ENCODE measurements at regions not wholly inside any gene's neighbourhood (a gene's known extent, or its start where the extent isn't known, plus 50 kb on each side); places are given as distances from the start of the nearest gene placed in this dataset.

GRCh38 chr6:967701-968100 lies 274.8 kb upstream of the EXOC2 start:
- TF ChIP-seq SIN3A (IDR thresholded peaks at IDR 0.05; ENCODE audit: low read depth) (no peak), YY1 (IDR thresholded peaks at IDR 0.05; ENCODE audit: extremely low read depth, insufficient replicate concordance, low read depth, low read length) (no peak), ZBTB33 (IDR thresholded peaks at IDR 0.05; ENCODE audit: extremely low read depth, insufficient replicate concordance, low read length) (no peak), ATF3 (IDR thresholded peaks at IDR 0.05) (no peak)
- no peak overlapping the region for H3K4me3 ChIP-seq (replicated peaks in 1 of 2; ENCODE audit: low read depth in 1 of 2, low read length in 2 of 2)
- DNase-seq (ENCODE audit: low read depth, low spot score) (no peak), ATAC-seq (no peak)
- H3K4me2 ChIP-seq (ENCODE audit: low read length), result no peak overlapping the region
- BruUV-seq (replicated peaks), result no TSS peak
- CTCF ChIA-PET, result no interaction called here
- intact Hi-C loops (cut with micrococcal nuclease), result no loop called here
- no peak overlapping the region for H3K27ac ChIP-seq (ENCODE audit: low read depth, low read length)
- no peaks in the 10 kb centered on the region for H3K79me2 ChIP-seq (ENCODE audit: insufficient read depth, low read length)
- H3K4me1 ChIP-seq (ENCODE audit: control insufficient read depth in 1 of 2, insufficient read depth in 2 of 2, low read length in 2 of 2), result no peaks in the 10 kb centered on the region
- POLR2A ChIA-PET, result no interaction called here
- RAD21 ChIA-PET (ENCODE audit: low non-redundant PET in 1 of 2, low total read pairs in 2 of 2, uncharacterized antibody in 2 of 2, unreplicated experiment in 2 of 2), result no interaction called here
- H3K9ac ChIP-seq (ENCODE audit: low read length), result no peak overlapping the region
- H3K9me2 ChIP-seq (ENCODE audit: insufficient read depth), result no peaks in the 10 kb centered on the region
- H4K20me1 ChIP-seq (ENCODE audit: insufficient read depth), result no peaks in the 10 kb centered on the region
- peaks cover 8% of the 10 kb centered on the region; the same call in 1 of the 2 replicates for H3K27me3 ChIP-seq (ENCODE audit: insufficient read depth, low read length)
- no peak overlapping the region for H2AFZ ChIP-seq (ENCODE audit: low read depth, low read length, poor library complexity, severe bottlenecking)
- H3K9me3 ChIP-seq (ENCODE audit: control insufficient read depth in 1 of 2, insufficient read depth in 1 of 2, low read depth in 1 of 2, low read length in 2 of 2), result no peaks in the 10 kb centered on the region
- no peaks in the 10 kb centered on the region for H3K36me3 ChIP-seq (ENCODE audit: control insufficient read depth in 1 of 2, insufficient read depth in 2 of 2, low read length in 2 of 2)

- Histone ChIP-seq H3K9me2 (ENCODE audit: insufficient read depth) (no peaks in the 10 kb centered on the region), H2AFZ (ENCODE audit: low read depth, low read length, poor library complexity, severe bottlenecking) (no peak overlapping the region), H3K79me2 (ENCODE audit: insufficient read depth, low read length) (no peaks in the 10 kb centered on the region), H3K36me3 (ENCODE audit: control insufficient read depth in 1 of 2, insufficient read depth in 2 of 2, low read length in 2 of 2) (no peaks in the 10 kb centered on the region), H3K4me3 (replicated peaks in 1 of 2; ENCODE audit: low read depth in 1 of 2, low read length in 2 of 2) (no peak overlapping the region), H3K27ac (ENCODE audit: low read depth, low read length) (no peak overlapping the region), H3K9ac (ENCODE audit: low read length) (no peak overlapping the region), H4K20me1 (ENCODE audit: insufficient read depth) (no peaks in the 10 kb centered on the region), H3K9me3 (ENCODE audit: control insufficient read depth in 1 of 2, insufficient read depth in 1 of 2, low read depth in 1 of 2, low read length in 2 of 2) (no peaks in the 10 kb centered on the region), H3K27me3 (ENCODE audit: insufficient read depth, low read length) (peaks cover 8% of the 10 kb centered on the region; the same call in 1 of the 2 replicates), H3K4me2 (ENCODE audit: low read length) (no peak overlapping the region), H3K4me1 (ENCODE audit: control insufficient read depth in 1 of 2, insufficient read depth in 2 of 2, low read length in 2 of 2) (no peaks in the 10 kb centered on the region)
- BruUV-seq (replicated peaks), result no TSS peak
- DNase-seq (ENCODE audit: low read depth, low spot score) (no peak), ATAC-seq (no peak)
- RAD21 ChIA-PET (ENCODE audit: low non-redundant PET in 1 of 2, low total read pairs in 2 of 2, uncharacterized antibody in 2 of 2, unreplicated experiment in 2 of 2), result no interaction called here
- no peak for TF ChIP-seq YY1 (IDR thresholded peaks at IDR 0.05; ENCODE audit: extremely low read depth, insufficient replicate concordance, low read depth, low read length)
- no peak for TF ChIP-seq CBX3 (IDR thresholded peaks at IDR 0.05; ENCODE audit: low read depth)
- TF ChIP-seq ZBTB33 (IDR thresholded peaks at IDR 0.05; ENCODE audit: extremely low read depth, insufficient replicate concordance, low read length), result no peak
- TF ChIP-seq SRF (IDR thresholded peaks at IDR 0.05; ENCODE audit: low read depth), result no peak
- no peak for TF ChIP-seq RAD21 (IDR thresholded peaks at IDR 0.05; ENCODE audit: low read depth)
- no peak for TF ChIP-seq EGR1 (IDR thresholded peaks at IDR 0.05; ENCODE audit: low read depth)
- POLR2A ChIA-PET, result no interaction called here
- intact Hi-C loops (cut with micrococcal nuclease), result no loop called here
- CTCF ChIA-PET, result no interaction called here
These were observed 272.4 kb upstream of the EXOC2 start for GRCh38 chr6:965343-965742.
